ENCODE measurements at regions not wholly inside any gene's neighbourhood (a gene's known extent, or its start where the extent isn't known, plus 50 kb on each side); places are given as distances from the start of the nearest gene placed in this dataset.

DNA sequence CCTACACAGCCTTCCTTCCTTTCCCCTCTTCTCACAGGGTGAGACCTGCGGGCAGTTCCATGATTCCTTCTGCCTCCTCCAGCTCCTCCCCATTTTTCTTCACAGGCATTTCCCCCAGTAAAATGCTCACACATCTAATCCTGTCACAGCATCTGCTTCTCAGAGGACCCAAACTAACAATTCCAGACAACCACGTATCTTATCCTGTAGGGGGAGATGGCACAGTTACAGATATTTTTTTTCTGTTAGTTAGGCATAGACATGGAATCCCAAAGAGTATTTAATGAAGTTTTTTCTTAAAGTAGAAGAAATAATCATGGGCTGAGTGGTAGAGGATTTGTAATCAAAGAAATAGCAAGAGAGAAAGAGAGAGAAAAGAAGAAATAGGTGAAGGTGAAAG is 373.1 kb upstream of the ADAMTS9 start:
- no peak for TF ChIP-seq EZH2 (IDR thresholded peaks at IDR 0.05; ENCODE audit: insufficient read depth, poor library complexity, severe bottlenecking)
- TF ChIP-seq EZH2phosphoT487 (IDR thresholded peaks at IDR 0.05; ENCODE audit: insufficient read depth, low read depth) = no peak
